GM19043 (cell line): ENCODE measurements at regions not wholly inside any gene's neighbourhood (a gene's known extent, or its start where the extent isn't known, plus 50 kb on each side); places are given as distances from the start of the nearest gene placed in this dataset.
"Not testable (repeated sequence)": the region's sequence is repeated elsewhere in the genome, so short reads cannot be mapped to it uniquely, and the experiment has no call there.

Experiments used
- ATAC-seq: cut with Tn5 transposase; IDR thresholded peaks from one replicate; pipeline ENCODE4 v1.9.1; 2021; ENCODE audit warnings: low read depth; ENCODE audit not compliant: unreplicated experiment

- not testable (repeated sequence) for ATAC-seq
These were observed 292.6 kb downstream of the RPIA start for GRCh38 chr2:88984079-88984478.

GRCh38 chr2:88986721-88987330, 295.4 kb downstream of the RPIA start:
- not testable (repeated sequence) for ATAC-seq

- ATAC-seq = not testable (repeated sequence)
These were observed 297.1 kb downstream of the RPIA start for GRCh38 chr2:88988617-88989016.

GRCh38 chr2:88992819-88993218, 301.3 kb downstream of the RPIA start:
- not testable (repeated sequence) for ATAC-seq

- not testable (repeated sequence) for ATAC-seq
These were observed 303.4 kb downstream of the RPIA start for GRCh38 chr2:88994856-88995255.

- not testable (repeated sequence) for ATAC-seq
These were observed 305.1 kb downstream of the RPIA start for GRCh38 chr2:88996588-88996987.

GRCh38 chr2:88999365-88999764, 307.9 kb downstream of the RPIA start:
- ATAC-seq = no peak

GRCh38 chr2:89000235-89000634, 308.8 kb downstream of the RPIA start:
- ATAC-seq = no peak

GRCh38 chr2:89004238-89004637, 312.8 kb downstream of the RPIA start:
- not testable (repeated sequence) for ATAC-seq

- not testable (repeated sequence) for ATAC-seq
These were observed 329.1 kb downstream of the RPIA start for GRCh38 chr2:89020566-89020965.

GRCh38 chr2:89026296-89026695, 334.8 kb downstream of the RPIA start:
- not testable (repeated sequence) for ATAC-seq

GRCh38 chr2:89027115-89027514, 335.6 kb downstream of the RPIA start:
- ATAC-seq = not testable (repeated sequence)

GRCh38 chr2:89027536-89027935, 336.1 kb downstream of the RPIA start:
- not testable (repeated sequence) for ATAC-seq

GRCh38 chr2:89029257-89029656, 337.8 kb downstream of the RPIA start:
- not testable (repeated sequence) for ATAC-seq

GRCh38 chr2:89048138-89049066, 356.9 kb downstream of the RPIA start:
- peak; percentile 81 for ATAC-seq

GRCh38 chr2:89058616-89059015, 367.1 kb downstream of the RPIA start:
- not testable (repeated sequence) for ATAC-seq

- ATAC-seq = not testable (repeated sequence)
These were observed 369.7 kb downstream of the RPIA start for GRCh38 chr2:89061174-89061573.

GRCh38 chr2:89076771-89077170, 385.3 kb downstream of the RPIA start:
- ATAC-seq = not testable (repeated sequence)

- not testable (repeated sequence) for ATAC-seq
These were observed 401.4 kb downstream of the RPIA start for GRCh38 chr2:89092911-89093310.

GRCh38 chr2:89095060-89095459, 403.6 kb downstream of the RPIA start:
- ATAC-seq = not testable (repeated sequence)

- not testable (repeated sequence) for ATAC-seq
These were observed 411.1 kb downstream of the RPIA start for GRCh38 chr2:89102587-89102986.
